ENCODE measurements at regions not wholly inside any gene's neighbourhood (a gene's known extent, or its start where the extent isn't known, plus 50 kb on each side); places are given as distances from the start of the nearest gene placed in this dataset.

DNA sequence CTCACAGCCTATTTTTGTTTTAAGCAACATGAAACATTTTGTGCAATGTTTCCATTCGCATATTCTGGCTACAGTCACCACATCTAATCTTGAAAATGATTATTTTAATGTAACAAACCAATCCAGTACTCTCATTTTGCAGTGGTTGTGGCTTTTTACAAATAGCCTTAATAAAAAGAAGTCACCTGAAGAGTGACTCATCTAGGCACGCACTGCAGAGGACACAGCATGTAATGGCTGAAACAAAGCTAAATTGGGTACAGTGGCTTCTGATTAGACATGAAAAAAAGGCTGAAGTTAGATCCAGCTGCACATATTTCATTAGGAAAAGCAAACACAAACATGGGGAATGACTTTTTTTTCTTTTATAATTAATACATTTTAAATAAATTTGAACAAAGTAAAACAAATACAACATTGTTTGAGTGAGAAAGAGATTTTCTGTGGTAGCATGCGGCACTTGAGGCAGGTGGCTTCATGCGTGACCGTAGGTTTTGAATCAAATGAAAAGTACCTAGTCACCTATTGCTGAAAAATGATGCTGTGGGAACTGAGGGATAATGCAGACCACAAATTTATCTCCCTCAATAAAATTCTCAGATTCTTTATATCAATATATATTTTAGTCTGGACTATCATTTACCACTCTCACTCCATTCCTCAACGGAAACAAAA lies 240.8 kb upstream of the DDX53 start:
- BruUV-seq (replicated peaks), result no TSS peak
- H3K9me3 ChIP-seq (ENCODE audit: insufficient read depth, low read depth), result no peaks in the 10 kb centered on the region
- no peak overlapping the region for H3K27ac ChIP-seq
- no peaks in the 10 kb centered on the region for H3K79me2 ChIP-seq (ENCODE audit: low read depth)
- ChIA-PET POLR2A (ENCODE audit: unreplicated experiment) (interaction anchor here (0.6 kb wide), 1 partner anchor 31 kb away, joined by 8 read pairs; no protein-coding TSS in a partner anchor), CTCF (no interaction called here)
- no peak overlapping the region for H3K4me2 ChIP-seq
- no peaks in the 10 kb centered on the region for H3K36me3 ChIP-seq (ENCODE audit: low read depth)
- no peaks in the 10 kb centered on the region for H3K27me3 ChIP-seq (ENCODE audit: insufficient read depth, low read depth)
- no peak overlapping the region for H3K4me3 ChIP-seq
- intact Hi-C loops (cut with micrococcal nuclease; ENCODE audit: unreplicated experiment), result no loop called here
- H3K9me2 ChIP-seq (ENCODE audit: insufficient read depth), result no peaks in the 10 kb centered on the region
- DNase-seq, result no peak
- no peaks in the 10 kb centered on the region for H4K20me1 ChIP-seq (ENCODE audit: insufficient read depth)
- no peaks in the 10 kb centered on the region for H3K4me1 ChIP-seq (replicated peaks; ENCODE audit: insufficient read depth)
- H3F3A ChIP-seq (ENCODE audit: insufficient read depth, low read depth), result no peaks in the 10 kb centered on the region
- H2AFZ ChIP-seq, result no peak overlapping the region
- TF ChIP-seq EZH2 (IDR thresholded peaks at IDR 0.05; ENCODE audit: low read depth), result no peak
- TF ChIP-seq, protein P1, sequence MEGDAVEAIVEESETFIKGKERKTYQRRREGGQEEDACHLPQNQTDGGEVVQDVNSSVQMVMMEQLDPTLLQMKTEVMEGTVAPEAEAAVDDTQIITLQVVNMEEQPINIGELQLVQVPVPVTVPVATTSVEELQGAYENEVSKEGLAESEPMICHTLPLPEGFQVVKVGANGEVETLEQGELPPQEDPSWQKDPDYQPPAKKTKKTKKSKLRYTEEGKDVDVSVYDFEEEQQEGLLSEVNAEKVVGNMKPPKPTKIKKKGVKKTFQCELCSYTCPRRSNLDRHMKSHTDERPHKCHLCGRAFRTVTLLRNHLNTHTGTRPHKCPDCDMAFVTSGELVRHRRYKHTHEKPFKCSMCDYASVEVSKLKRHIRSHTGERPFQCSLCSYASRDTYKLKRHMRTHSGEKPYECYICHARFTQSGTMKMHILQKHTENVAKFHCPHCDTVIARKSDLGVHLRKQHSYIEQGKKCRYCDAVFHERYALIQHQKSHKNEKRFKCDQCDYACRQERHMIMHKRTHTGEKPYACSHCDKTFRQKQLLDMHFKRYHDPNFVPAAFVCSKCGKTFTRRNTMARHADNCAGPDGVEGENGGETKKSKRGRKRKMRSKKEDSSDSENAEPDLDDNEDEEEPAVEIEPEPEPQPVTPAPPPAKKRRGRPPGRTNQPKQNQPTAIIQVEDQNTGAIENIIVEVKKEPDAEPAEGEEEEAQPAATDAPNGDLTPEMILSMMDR (conservative IDR thresholded peaks at IDR 0.05), result no peak

DNA sequence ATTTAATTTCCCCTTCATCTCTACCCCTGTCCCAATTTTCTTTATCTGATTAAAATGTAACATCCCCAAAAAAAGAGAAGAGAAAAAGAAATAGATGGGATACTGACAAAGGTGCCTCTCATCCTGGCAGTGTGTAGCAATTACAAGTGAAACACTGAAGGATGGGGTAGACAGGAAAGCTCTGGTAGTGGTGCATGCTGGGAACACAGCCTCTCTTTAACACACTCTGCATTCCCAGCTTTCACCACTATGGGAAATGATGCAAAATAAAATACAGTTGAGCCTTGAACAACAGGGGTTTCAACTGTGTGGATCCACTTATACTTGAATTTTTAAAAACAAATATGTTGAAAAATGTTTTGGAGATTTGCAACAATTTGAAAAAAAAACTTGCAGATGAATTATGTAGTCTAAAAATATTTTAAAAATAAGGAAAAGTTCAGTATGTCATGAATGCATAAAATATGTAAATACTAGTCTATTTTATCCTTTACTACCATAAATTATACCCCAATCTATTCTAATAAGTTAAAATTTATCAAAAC lies 239.2 kb upstream of the DDX53 start:
- no peaks in the 10 kb centered on the region for H3K4me1 ChIP-seq (replicated peaks; ENCODE audit: insufficient read depth)
- H3K79me2 ChIP-seq (ENCODE audit: low read depth), result no peaks in the 10 kb centered on the region
- H3K4me3 ChIP-seq, result no peak overlapping the region
- H3K4me2 ChIP-seq, result no peak overlapping the region
- no peak for DNase-seq
- no peaks in the 10 kb centered on the region for H3K27me3 ChIP-seq (ENCODE audit: insufficient read depth, low read depth)
- ChIA-PET CTCF (no interaction called here), POLR2A (ENCODE audit: unreplicated experiment) (no interaction called here)
- H4K20me1 ChIP-seq (ENCODE audit: insufficient read depth), result no peaks in the 10 kb centered on the region
- no peak overlapping the region for H2AFZ ChIP-seq
- intact Hi-C loops (cut with micrococcal nuclease; ENCODE audit: unreplicated experiment), result no loop called here
- no peaks in the 10 kb centered on the region for H3F3A ChIP-seq (ENCODE audit: insufficient read depth, low read depth)
- H3K27ac ChIP-seq, result no peak overlapping the region
- no peaks in the 10 kb centered on the region for H3K9me2 ChIP-seq (ENCODE audit: insufficient read depth)
- H3K9me3 ChIP-seq (ENCODE audit: insufficient read depth, low read depth), result no peaks in the 10 kb centered on the region
- no peaks in the 10 kb centered on the region for H3K36me3 ChIP-seq (ENCODE audit: low read depth)
- TF ChIP-seq, protein P1 (conservative IDR thresholded peaks at IDR 0.05), result no peak
- TF ChIP-seq EZH2 (IDR thresholded peaks at IDR 0.05; ENCODE audit: low read depth), result no peak
- no TSS peak for BruUV-seq (replicated peaks)

DNA sequence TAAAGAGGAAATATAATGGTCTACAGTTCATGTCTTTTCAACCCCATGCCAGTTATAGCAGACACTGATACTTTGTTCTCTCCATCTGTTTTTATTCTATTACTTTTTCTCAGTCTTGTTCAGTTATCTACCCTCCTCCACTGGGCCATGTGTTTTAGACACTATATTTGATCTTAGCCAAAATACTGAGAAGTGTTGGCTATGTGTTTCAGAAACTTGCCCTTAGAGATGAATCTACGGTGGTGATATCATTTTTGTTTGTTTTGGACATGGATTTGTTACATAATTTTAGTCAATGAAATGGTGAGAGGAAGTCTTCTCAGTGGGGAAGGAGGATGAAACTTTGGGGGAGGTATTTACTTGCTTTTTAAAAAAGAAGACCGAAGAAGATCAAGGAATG lies 211.5 kb upstream of the DDX53 start:
- Histone ChIP-seq H3F3A (ENCODE audit: insufficient read depth, low read depth) (no peaks in the 10 kb centered on the region), H3K79me2 (ENCODE audit: low read depth) (no peaks in the 10 kb centered on the region), H3K9me2 (ENCODE audit: insufficient read depth) (no peaks in the 10 kb centered on the region), H3K4me2 (no peak overlapping the region), H4K20me1 (ENCODE audit: insufficient read depth) (no peaks in the 10 kb centered on the region), H3K9me3 (ENCODE audit: insufficient read depth, low read depth) (no peaks in the 10 kb centered on the region; the same call in 1 of the 2 replicates), H3K27ac (no peak overlapping the region), H3K27me3 (ENCODE audit: insufficient read depth, low read depth) (no peaks in the 10 kb centered on the region), H3K4me1 (replicated peaks; ENCODE audit: insufficient read depth) (no peaks in the 10 kb centered on the region), H3K4me3 (no peak overlapping the region), H3K36me3 (ENCODE audit: low read depth) (no peaks in the 10 kb centered on the region), H2AFZ (no peak overlapping the region)
- ChIA-PET POLR2A (ENCODE audit: unreplicated experiment) (no interaction called here), CTCF (no interaction called here)
- no TSS peak for BruUV-seq (replicated peaks)
- TF ChIP-seq, protein P1 (conservative IDR thresholded peaks at IDR 0.05), result no peak
- TF ChIP-seq EZH2 (IDR thresholded peaks at IDR 0.05; ENCODE audit: low read depth), result no peak
- DNase-seq, result no peak
- intact Hi-C loops (cut with micrococcal nuclease; ENCODE audit: unreplicated experiment), result no loop called here
